Pancreas (tissue), 10 donors: ENCODE measurements at regions not wholly inside any gene's neighbourhood (a gene's known extent, or its start where the extent isn't known, plus 50 kb on each side); places are given as distances from the start of the nearest gene placed in this dataset.
A peak's percentile ranks its signal among the peaks of the same experiment; 100 is the strongest.
"Not testable (repeated sequence)": the region's sequence is repeated elsewhere in the genome, so short reads cannot be mapped to it uniquely, and the experiment has no call there.

Experiments
- ATAC-seq, 4 donors: fragments of 200-7000 bp; cut with Tn5 transposase; one replicate each; pipeline versions ENCODE4 v1.8.0 to v1.9.1; 2020; ENCODE audit warnings: mild to moderate bottlenecking in 4 of 4, moderate library complexity in 4 of 4
- DNase-seq, 6 donors: peaks; one replicate each; pipeline ENCODE4 v3.0.0-alpha.2; 2020
- FAIRE-seq: peaks from 2 replicates; lab custom pipeline; 2012; peaks lifted over from hg19 to GRCh38; lab: Jason Lieb, UNC
- H3K27ac ChIP-seq, 4 donors: fragments of 200-600 bp; sonication (generic); 1 replicate in 3 of 4; 2 replicates in 1 of 4; pipeline versions ENCODE4 v1.5.0 to v1.8.0; 2020
- H3K27me3 ChIP-seq, 4 donors: fragments of 200-600 bp; one replicate each; pipeline ENCODE4 v1.8.0; 2021
- H3K36me3 ChIP-seq, 3 donors: fragments of 200-600 bp; sonication (generic) in 1 of 3; one replicate each; pipeline versions ENCODE4 v1.5.0 to v1.8.0; 2020 to 2021
- H3K4me1 ChIP-seq, 3 donors: fragments of 200-600 bp; one replicate each; pipeline ENCODE4 v1.8.0; 2021
- H3K4me3 ChIP-seq, 4 donors: fragments of 200-600 bp; sonication (generic) in 2 of 4; one replicate each; pipeline versions ENCODE4 v1.5.0 to v1.8.0; 2020 to 2021
- H3K9me3 ChIP-seq, 4 donors: fragments of 200-600 bp; one replicate each; pipeline ENCODE4 v1.8.0; 2021
- WGBS, 2 donors: extraction: QIAGEN DNeasy Blood & Tissue Kit; methylation state at CpG; one replicate each; pipeline ENCODE4 v1.1.7; 2013; 5-methylcytosine and 5-hydroxymethylcytosine counted together
- intact Hi-C, 3 donors: fragments of 100-400 bp; cut with DNase I; formaldehyde crosslinking; loops; one replicate each; pipeline versions ENCODE4 v1.11.1 to v1.14.2; 2022
- TF ChIP-seq, protein P1 (sequence below), 4 donors: fragments of 200-600 bp; sonication (generic) in 3 of 4; IDR thresholded peaks; one replicate each; pipeline versions ENCODE4 v1.5.0 to v1.8.0; 2021; ENCODE audit warnings: antibody characterized with exemption in 4 of 4
- donor health status: healthy with polysubstance abuse.
- donor health status: DM: no; HTN: no; CAD: no; lungs with moderate emphysema.
- donor health status: DM: no; HTN: no; CAD: no.
- donor health status: control.
- donor health status: control.
- donor health status: Bipolar disorder and iron deficiency.
- donor health status: DM: yes; HTN: yes; CAD: no.
- donor health status: DM: no; HTN: no; CAD: no.
- donor health status: DM: no; HTN: no; CAD: no.
- donor health status: DM: yes; HTN: yes; CAD: no.

DNA sequence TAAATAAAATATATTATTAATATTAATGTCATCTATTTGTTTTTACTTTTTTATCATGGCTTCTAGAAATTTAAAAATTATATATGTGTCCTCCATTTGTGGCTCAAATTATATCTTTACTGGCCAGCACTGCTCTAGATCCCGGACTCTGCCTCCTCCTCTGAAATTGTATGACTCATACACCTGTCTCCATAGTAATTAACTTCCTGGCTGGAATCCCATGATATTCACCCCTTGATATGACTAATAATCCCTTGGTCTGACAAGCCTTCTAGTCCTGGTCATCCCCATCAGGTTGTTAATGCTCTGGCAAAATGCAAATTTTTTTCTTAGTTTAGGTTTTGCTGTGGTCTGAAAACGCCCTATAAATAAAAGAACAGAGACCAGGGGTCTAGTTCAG, 116.2 kb downstream of the BMP4 start:
- H3K9me3 ChIP-seq = no peaks in the 10 kb centered on the region
- FAIRE-seq (no peak), ATAC-seq (peak in 3 of 4 donors; percentile 47 to 84 (median 77)), DNase-seq (no peak)
- intact Hi-C loops = no loop called here
- no peaks in the 10 kb centered on the region for H3K36me3 ChIP-seq
- no peaks in the 10 kb centered on the region for H3K27me3 ChIP-seq
- no peak overlapping the region for H3K4me3 ChIP-seq
- TF ChIP-seq, protein P1, sequence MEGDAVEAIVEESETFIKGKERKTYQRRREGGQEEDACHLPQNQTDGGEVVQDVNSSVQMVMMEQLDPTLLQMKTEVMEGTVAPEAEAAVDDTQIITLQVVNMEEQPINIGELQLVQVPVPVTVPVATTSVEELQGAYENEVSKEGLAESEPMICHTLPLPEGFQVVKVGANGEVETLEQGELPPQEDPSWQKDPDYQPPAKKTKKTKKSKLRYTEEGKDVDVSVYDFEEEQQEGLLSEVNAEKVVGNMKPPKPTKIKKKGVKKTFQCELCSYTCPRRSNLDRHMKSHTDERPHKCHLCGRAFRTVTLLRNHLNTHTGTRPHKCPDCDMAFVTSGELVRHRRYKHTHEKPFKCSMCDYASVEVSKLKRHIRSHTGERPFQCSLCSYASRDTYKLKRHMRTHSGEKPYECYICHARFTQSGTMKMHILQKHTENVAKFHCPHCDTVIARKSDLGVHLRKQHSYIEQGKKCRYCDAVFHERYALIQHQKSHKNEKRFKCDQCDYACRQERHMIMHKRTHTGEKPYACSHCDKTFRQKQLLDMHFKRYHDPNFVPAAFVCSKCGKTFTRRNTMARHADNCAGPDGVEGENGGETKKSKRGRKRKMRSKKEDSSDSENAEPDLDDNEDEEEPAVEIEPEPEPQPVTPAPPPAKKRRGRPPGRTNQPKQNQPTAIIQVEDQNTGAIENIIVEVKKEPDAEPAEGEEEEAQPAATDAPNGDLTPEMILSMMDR (IDR thresholded peaks at IDR 0.05) = no peak
- no peak overlapping the region for H3K27ac ChIP-seq
- 40 to 44% methylated on average over 2 of the region's 2 CpGs for WGBS, 2 donors
- no peaks in the 10 kb centered on the region for H3K4me1 ChIP-seq

DNA sequence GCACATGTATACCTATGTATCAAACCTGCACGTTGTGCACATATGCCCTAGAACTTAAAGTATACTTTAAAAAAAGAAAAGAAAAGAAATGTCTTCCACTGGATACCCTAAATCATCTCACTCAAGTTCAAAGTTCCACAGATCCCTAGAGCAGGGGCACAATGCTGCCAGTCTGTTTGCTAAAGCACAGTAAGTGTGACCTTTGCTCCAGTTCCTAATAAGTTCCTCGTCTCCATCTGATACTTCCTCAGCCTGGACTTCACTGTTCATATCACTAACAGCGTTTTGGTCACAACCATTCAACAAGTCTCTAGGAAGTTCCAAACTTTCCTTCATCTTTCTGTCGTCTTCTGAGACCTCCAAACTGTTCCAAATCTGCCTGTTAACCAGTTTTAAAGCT, 118.3 kb downstream of the BMP4 start:
- no peak for DNase-seq
- WGBS, 2 donors = 52 to 69% methylated on average over 4 of the region's 4 CpGs
- no peaks in the 10 kb centered on the region for H3K27me3 ChIP-seq
- H3K9me3 ChIP-seq = no peaks in the 10 kb centered on the region
- intact Hi-C loops = no loop called here
- no peak for FAIRE-seq
- H3K36me3 ChIP-seq = no peaks in the 10 kb centered on the region
- H3K27ac ChIP-seq = no peak overlapping the region
- H3K4me3 ChIP-seq = no peak overlapping the region
- no peaks in the 10 kb centered on the region for H3K4me1 ChIP-seq
- ATAC-seq = no peak
- TF ChIP-seq, protein P1 (IDR thresholded peaks at IDR 0.05) = no peak

DNA sequence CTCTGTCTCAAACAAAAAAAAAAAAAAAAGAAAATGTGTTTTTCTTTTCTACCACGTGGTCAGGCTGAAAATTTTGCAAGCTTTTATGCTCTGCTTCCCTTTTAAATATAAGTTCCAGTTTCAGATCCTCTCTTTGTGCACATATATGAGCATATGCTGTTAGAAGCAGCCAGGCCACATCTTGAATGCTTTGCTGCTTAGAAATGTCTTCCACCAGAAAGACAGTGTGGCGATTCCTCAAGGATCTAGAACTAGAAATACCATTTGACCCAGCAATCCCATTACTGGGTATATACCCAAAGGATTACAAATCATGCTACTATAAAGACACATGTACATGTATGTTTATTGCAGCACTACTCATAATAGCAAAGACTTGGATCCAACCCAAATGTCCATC, 119.0 kb downstream of the BMP4 start:
- intact Hi-C loops, H3K36me3 ChIP-seq, H3K4me1 ChIP-seq, H3K27ac ChIP-seq, H3K4me3 ChIP-seq, H3K27me3 ChIP-seq, FAIRE-seq, DNase-seq, H3K9me3 ChIP-seq, ATAC-seq: not testable (repeated sequence)
- 69 to 83% methylated on average over 2 of the region's 2 CpGs for WGBS, 2 donors

DNA sequence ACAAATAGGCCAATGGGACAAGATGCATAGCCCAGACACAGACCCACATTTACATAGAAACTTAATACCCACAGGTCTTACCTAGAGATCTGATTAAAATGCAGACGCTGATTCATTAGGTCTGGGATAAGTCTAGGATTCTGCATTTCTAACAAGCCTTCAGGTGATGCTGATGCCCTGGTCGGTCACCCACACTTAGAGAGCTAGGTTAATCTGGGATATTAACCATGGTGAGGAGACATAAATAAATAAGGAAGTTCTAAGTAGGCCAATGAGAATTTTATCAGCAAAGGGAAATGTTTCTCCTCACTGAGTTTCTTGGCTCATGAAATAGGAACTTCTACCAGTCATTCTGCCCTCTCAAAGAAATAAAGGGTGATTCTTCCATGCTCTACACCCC, 120.1 kb downstream of the BMP4 start:
- Histone ChIP-seq H3K4me1 (no peaks in the 10 kb centered on the region), H3K36me3 (no peaks in the 10 kb centered on the region), H3K4me3 (no peak overlapping the region), H3K27ac (no peak overlapping the region), H3K27me3 (no peaks in the 10 kb centered on the region), H3K9me3 (no peaks in the 10 kb centered on the region)
- FAIRE-seq = no peak
- WGBS, 2 donors = 66 to 80% methylated on average over 2 of the region's 2 CpGs
- TF ChIP-seq, protein P1 (IDR thresholded peaks at IDR 0.05) = no peak
- intact Hi-C loops = no loop called here
- no peak for DNase-seq
- no peak for ATAC-seq

DNA sequence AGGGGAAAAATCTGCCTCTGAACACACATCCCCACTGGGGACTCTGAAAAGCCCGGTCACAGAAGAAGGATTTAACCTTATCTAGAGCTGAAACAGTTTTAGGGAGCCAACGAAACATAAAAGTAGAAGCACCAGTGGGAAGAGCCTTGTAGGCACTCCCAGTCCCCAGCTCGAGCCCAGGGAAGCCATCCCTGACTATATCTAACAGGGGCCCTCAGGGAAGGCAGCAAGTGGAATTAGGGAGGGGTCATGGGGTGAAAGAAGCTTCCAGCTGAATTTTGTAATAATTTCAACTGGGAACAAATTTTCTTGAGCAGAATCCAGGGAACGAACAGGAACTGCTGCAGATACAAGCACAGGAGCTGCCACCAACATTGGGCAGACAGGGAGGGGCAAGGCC, 127.8 kb downstream of the BMP4 start:
- intact Hi-C loops = no loop called here
- Histone ChIP-seq H3K4me3 (no peak overlapping the region), H3K27me3 (no peaks in the 10 kb centered on the region), H3K27ac (no peak overlapping the region), H3K4me1 (no peaks in the 10 kb centered on the region), H3K36me3 (no peaks in the 10 kb centered on the region), H3K9me3 (no peaks in the 10 kb centered on the region)
- ATAC-seq = no peak
- WGBS, 2 donors = 57 to 58% methylated on average over 4 of the region's 4 CpGs
- no peak for FAIRE-seq
- TF ChIP-seq, protein P1 (IDR thresholded peaks at IDR 0.05) = no peak
- DNase-seq = no peak

DNA sequence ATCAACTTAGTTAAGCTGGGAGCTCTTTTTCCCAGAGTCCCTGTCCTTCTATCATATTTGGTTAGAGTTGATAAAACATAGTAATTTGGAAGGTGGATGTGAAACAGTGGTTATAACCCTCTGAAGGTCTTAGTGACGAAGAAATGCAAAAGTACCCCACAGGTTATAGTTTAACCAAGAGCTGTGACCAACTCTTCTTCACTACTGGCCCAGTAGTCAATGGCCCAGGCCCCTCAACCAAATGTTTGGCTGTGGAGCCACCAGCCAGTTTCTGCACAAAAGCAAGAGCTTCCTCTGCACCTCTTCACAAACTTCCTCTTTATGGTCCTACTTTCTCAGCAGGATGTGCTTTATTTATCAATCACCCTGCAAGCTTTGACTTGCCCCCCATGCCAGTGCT, 132.6 kb downstream of the BMP4 start:
- no peaks in the 10 kb centered on the region for H3K4me1 ChIP-seq
- 67 to 83% methylated on average over 1 of the region's 1 CpG for WGBS, 2 donors
- no peaks in the 10 kb centered on the region for H3K9me3 ChIP-seq
- H3K27me3 ChIP-seq = no peaks in the 10 kb centered on the region
- ATAC-seq (no peak), DNase-seq (no peak), FAIRE-seq (no peak)
- intact Hi-C loops = no loop called here
- no peak overlapping the region for H3K4me3 ChIP-seq
- TF ChIP-seq, protein P1 (IDR thresholded peaks at IDR 0.05) = no peak
- H3K27ac ChIP-seq = no peak overlapping the region
- no peaks in the 10 kb centered on the region for H3K36me3 ChIP-seq
